ENCODE measurements at regions not wholly inside any gene's neighbourhood (a gene's known extent, or its start where the extent isn't known, plus 50 kb on each side); places are given as distances from the start of the nearest gene placed in this dataset.

DNA sequence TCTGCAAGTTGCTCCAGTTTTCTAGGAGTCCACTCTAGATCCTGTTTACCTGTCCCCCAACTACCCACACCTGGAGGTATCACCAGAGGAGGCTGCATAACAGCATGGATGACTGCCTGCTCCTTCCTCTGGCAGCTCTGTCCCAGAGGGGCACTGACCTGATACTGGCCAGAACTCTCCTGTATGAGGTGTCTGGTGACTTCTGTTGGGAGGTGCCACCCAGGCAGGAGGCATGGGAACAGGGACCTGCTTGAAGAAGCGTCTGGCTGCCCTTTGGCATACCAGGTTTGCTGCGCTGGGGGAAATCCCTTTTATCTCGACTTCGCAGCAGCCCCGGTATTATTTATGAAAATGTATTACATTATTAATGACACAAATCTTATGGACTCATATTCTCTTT is 1163.6 kb downstream of the NSUN3 start:
- TF ChIP-seq, protein P1, sequence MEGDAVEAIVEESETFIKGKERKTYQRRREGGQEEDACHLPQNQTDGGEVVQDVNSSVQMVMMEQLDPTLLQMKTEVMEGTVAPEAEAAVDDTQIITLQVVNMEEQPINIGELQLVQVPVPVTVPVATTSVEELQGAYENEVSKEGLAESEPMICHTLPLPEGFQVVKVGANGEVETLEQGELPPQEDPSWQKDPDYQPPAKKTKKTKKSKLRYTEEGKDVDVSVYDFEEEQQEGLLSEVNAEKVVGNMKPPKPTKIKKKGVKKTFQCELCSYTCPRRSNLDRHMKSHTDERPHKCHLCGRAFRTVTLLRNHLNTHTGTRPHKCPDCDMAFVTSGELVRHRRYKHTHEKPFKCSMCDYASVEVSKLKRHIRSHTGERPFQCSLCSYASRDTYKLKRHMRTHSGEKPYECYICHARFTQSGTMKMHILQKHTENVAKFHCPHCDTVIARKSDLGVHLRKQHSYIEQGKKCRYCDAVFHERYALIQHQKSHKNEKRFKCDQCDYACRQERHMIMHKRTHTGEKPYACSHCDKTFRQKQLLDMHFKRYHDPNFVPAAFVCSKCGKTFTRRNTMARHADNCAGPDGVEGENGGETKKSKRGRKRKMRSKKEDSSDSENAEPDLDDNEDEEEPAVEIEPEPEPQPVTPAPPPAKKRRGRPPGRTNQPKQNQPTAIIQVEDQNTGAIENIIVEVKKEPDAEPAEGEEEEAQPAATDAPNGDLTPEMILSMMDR (IDR thresholded peaks at IDR 0.05; ENCODE audit: low read depth, low read length), result no peak
- TF ChIP-seq POLR2A (IDR thresholded peaks at IDR 0.05; ENCODE audit: extremely low read depth, insufficient read length), result no peak
